ENCODE measurements at regions not wholly inside any gene's neighbourhood (a gene's known extent, or its start where the extent isn't known, plus 50 kb on each side); places are given as distances from the start of the nearest gene placed in this dataset.

- TF ChIP-seq, protein P1, sequence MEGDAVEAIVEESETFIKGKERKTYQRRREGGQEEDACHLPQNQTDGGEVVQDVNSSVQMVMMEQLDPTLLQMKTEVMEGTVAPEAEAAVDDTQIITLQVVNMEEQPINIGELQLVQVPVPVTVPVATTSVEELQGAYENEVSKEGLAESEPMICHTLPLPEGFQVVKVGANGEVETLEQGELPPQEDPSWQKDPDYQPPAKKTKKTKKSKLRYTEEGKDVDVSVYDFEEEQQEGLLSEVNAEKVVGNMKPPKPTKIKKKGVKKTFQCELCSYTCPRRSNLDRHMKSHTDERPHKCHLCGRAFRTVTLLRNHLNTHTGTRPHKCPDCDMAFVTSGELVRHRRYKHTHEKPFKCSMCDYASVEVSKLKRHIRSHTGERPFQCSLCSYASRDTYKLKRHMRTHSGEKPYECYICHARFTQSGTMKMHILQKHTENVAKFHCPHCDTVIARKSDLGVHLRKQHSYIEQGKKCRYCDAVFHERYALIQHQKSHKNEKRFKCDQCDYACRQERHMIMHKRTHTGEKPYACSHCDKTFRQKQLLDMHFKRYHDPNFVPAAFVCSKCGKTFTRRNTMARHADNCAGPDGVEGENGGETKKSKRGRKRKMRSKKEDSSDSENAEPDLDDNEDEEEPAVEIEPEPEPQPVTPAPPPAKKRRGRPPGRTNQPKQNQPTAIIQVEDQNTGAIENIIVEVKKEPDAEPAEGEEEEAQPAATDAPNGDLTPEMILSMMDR (conservative IDR thresholded peaks at IDR 0.05; ENCODE audit: low read depth, low read length): no peak
- no peak for TF ChIP-seq EZH2phosphoT487 (IDR thresholded peaks at IDR 0.05; ENCODE audit: borderline replicate concordance, low read length)
These were observed 376.9 kb upstream of the GRAMD2B start for GRCh38 chr5:126046318-126046717.
